RPMI7951 (cell line): ENCODE measurements at regions not wholly inside any gene's neighbourhood (a gene's known extent, or its start where the extent isn't known, plus 50 kb on each side); places are given as distances from the start of the nearest gene placed in this dataset.

ENCODE experiments used
- DNase-seq: peaks from one replicate; pipeline ENCODE4 v3.0.0-alpha.2; 2012; ENCODE audit warnings: low read depth

DNA sequence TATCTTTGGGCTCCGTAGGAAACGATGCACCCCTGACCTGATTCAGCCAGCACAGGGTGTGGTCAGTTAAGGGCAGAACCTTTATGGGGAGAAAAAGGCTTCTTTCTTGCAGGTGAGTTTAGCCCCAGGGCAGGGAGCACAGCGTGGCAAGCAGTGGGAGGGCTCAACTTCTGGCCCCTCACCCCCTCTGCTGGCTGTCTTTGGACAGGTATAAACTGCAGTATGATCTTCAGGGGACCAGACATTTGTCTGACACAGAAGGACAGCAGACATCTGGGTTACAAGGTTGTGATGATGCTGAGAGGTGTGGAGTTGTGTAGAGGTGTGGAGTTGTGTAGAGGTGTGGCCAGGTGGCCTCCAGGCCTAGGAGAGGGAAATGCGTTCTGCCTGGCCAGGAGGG, 324.0 kb upstream of the PLET1 start:
- no peak for DNase-seq

DNA sequence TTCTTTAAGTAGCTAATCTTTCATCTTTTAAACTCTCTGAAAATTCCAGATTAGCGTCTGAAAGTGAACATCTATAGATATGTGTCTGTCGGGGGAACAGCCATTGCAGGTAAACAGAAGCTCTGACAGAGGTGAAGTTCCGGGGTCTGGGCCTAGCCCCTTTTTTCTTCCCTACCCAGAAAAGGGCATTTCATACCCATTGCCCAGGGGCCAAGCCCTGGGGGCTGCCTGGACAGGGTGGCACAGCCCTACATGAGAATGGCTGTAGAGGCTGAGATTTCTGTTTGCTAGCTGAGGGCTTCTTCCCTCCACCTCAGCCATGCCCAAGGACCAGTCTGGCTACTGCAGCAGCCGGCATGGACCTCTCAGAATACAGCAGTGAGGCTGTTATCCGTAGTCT, 327.0 kb upstream of the PLET1 start:
- DNase-seq: no peak

DNA sequence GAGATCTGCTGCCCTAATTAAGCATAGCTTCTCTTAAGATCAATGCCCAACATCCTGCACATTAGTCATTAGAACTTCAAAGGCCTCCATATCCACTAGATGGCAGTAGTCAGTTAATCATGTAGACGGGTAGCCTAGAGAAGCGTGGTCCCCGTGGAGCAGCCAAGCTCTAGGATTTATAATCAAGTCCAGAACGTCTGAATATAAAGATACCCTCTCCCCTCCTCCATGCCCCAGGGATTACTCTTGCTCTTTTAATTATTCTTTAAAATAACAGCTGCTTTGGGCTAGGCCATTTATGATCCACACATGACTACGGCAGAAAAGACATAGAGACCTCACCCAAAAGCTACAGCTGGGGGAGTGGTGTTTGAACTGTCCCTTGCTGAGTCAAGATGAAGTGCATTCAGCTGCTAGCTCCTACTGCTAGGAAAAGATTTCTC, 327.6 kb upstream of the PLET1 start:
- DNase-seq: peak; percentile 81

DNA sequence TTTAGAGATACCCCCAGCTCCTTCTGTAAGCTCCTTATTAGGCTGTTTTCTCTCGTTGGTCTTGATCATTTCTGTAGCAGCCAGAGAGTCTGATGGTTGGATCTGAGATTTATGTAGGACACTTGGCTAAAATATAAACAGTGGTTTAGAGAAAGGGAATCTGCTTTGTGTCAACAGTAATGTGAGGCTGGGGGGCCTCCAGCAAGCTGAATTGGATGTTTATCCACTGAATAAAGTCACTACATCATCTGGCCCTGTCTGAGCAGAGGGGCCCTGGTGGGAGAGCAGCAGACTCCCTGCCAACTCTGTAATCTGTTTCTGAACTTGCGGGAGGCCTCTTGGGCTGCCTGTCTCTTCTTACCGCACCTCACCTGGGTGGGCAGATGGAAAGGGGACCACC, 328.5 kb upstream of the PLET1 start:
- no peak for DNase-seq

DNA sequence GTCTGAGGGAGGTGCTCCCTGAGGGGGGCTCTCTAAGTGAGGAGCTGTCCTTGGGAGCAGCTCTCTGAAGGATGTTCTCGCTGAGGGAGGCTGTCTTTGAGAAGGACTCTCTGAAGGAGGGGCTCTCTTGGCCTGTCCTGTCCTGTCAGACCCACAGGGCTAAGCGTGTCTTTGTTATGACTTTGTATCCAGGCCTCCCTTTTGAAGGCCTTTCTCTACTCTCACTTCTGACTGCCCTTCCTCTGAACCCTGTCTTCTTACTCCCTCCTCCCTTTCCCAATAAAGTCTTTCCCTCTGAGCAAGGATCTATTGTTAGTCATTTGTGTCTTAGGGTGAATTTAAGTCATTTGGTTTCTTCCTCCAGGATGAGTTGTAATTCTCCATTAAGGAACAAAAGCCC, 330.1 kb upstream of the PLET1 start:
- DNase-seq: no peak

DNA sequence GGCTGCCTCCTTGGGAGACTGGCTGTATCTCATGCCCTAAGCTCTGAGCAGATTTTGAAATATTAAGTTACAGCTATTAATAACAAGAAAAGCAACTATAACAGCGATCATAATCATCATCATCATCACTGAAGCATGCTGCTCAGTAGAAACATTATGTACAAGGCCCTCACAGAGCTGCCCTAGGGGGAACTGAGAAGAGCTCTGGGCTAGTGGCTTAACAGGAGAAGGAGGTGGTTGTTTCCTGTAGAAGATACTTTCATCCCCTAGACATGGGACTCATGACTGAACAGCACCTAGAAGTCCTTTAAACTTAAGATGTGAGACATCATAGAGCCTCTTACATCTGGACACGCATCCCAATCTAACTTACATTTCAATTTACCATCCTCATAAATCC, 332.8 kb upstream of the PLET1 start:
- no peak for DNase-seq

DNA sequence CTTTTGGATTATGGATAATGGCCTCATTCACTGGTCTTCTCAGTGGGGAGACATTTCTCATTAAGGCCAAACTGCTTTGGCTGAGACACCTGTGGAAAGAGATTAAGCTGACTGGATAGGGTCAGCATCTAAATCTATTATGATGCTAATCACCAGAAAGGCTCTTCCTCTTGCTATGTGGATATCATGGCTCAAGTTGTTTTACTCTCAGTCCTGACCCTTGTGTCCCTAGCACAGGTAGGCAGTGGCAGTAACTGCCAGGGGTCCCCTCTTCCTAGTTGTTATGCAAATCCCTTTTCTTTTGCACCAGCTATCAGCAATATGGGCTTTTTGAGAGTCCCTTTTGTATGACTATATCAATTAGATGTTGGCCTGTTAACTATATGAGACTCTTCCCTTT, 335.7 kb upstream of the PLET1 start:
- DNase-seq: no peak

DNA sequence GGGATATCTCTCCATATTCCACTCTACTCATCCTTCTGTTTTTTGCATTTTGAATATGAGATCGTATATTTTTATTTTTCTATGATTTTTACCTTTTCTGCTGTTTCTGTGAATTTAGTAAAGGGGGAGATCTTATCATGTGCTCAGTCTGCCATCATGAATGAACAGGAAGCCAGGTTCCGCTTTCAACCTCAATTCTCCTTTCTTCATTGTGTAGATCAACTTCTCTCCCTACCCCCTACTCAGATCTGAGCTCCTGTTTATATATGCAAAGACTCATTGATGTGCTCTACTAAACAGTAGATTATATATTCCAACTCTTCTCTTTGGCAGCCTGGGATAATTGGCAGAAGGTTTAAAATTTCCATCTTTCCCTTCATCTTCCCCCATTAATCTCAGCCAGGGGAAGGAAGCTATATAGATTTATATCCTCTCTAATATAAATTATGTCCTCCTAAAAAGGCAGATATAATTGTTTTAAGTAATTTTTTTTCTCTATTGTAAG, 336.7 kb upstream of the PLET1 start:
- DNase-seq: no peak

DNA sequence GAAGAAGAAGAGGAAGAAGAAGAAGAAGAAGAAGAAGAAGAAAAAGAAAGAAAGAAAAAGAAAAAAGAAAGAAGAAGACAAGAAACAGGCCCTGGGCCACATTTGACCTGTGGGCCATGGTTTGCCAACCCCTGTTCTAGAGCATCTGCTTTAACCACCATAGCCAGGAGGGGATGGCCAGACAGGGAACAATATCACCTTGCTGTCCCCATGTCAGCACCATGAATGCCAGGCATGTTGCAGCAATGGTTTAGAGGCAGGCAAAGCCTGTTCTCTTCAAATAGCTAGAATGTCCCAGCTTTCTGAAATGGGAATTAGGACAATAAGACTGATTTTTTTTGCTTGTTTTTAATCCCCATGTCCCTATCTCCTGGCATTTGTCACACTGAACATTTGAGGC, 338.6 kb upstream of the PLET1 start:
- no peak for DNase-seq

DNA sequence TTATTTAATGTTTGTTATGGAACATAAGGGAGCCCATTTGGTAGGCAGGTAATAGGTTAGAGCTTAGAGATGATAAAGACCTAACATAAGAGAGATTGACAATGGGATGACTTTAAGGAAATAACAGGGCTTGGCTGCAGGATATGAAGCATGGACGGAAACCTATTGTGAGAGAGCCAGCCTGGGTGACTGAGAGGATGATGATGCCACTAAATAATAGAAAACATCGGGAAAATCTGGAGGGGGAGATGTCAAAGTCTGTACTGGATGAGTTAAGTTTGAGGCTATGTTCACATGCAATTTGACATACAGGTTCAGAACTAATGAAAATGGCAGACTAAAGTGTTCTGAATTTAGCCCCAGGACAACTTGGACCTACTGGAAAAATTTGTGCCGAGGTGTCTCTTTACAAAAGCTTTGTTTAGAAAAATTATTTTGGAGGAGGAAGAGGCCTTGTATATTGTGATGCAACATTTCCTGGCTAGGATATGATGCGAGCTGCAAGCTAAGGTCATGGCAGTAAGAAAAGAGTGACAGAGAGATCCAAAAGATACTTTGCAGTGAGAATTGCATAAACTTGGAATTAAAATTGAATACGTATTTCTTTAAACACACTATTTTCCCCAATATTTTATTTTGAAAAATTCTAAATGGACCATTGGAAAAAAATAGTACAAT, 339.3 kb upstream of the PLET1 start:
- no peak for DNase-seq

DNA sequence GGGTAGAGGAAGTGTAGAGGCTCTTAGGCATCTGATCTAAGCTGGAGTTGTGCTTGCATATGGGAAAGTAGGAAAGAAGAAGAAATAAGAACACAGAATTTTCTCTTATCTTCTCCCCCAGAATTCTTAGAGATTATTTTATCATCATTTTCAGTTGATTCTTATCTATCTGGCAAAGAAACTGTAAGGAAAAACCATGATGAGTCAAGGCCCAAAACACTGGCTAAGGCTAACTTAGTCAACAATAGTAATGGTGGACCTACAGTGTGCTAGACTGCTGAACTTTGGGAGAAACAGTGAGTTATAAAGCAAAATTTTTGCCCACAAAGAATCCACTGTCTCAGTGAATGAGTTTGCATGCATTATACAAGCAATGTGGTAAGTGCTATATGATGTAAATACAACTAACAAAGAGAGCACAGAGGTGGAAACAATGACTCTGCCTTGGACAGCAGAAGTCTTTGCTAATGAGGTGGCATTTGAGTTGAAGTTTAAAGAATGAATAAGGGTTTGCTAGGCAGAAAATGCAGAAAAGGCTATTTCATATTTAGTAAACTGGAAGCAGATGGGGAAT, 344.5 kb upstream of the PLET1 start:
- peak; percentile 55 for DNase-seq

DNA sequence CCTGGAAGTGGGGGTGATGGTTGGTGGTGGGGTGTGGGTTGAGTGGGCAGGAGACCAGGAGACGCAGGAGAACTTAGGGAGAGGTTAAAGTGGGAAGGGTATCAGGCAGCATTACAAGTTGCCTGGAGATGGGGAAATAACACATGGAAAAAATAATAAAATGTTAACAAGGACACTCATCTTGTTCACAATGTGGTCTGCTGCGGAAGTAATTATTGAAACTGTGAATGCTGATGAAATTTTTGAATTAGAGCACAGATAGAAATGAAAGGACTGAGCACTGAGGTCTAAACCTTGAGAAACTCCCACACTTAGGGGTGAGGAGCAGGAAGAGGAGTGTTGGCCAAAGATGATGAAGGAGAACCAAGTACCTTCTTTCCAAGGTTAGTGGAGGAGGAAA, 346.0 kb upstream of the PLET1 start:
- DNase-seq: no peak

DNA sequence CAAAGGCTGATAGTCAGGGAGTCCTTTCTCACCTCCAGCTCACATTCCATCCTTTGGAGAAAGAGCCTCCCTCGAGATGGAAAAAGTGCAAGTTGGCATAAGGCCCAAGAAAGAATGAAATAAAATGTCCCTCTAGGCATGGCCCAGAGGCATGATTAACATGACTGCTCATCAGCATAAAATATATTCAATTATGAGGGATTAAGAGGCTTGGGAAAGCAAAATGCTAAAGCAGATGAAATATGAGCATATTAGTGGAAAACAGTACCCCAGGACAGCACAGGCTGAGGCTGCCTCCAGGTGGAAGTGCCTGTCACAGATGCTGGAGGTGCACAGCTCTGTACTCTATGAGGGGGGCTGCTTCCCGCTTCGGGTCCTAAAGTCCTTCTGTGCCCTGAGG, 347.8 kb upstream of the PLET1 start:
- no peak for DNase-seq

DNA sequence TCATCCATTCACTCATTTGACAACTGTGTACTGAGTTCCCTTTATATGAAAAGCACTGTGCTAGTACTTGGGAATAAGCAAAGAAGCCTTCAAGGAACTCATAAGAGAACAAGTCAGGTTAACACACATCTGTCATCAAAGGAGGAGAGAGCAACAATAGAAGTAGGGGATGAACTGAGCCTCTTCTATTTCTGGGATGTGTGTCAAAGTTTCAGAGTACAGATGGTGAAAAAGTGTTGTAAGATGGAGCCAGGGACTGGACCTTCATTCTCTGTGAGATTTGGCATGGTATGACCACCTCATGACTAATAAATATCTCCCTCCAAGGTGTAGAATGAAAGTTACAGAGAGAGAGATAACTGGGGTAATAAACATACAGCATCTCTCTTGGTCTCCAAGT, 349.8 kb upstream of the PLET1 start:
- DNase-seq: no peak

DNA sequence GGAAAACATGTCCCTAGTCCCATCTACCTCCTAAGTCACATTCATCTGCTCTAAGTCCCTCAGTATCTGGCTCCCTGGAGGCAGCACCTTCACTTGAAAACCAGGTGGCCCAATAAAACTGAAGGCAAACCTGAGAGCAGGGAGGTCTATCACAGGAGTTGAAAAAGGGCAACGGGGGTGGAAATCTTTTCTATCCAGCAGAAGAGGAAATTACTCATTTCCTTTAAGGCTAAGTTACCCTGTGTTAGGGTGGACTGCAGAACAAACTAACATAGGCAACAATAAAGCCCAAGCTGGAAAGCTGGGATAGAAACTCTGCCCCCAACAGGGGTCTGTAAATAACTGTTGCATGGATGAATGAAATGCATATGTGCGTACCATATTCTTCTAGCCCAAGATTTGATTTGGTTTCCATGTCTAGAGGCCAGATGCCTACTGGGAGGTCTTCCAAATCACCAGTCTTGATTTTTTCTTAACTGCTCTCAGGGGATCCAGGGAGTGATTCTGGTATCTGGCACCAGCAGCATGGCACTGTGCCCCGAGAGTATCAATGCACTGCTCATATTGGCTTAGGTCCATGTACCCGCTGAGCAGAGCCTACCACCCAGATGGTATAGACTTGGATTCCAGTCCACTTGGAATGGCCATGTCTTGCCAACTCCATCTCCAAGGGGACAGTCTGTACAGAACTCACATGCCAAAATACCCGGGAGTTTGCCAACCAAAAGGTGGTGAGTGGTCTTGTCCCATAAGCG, 350.0 kb upstream of the NCAM1 start:
- no peak for DNase-seq

DNA sequence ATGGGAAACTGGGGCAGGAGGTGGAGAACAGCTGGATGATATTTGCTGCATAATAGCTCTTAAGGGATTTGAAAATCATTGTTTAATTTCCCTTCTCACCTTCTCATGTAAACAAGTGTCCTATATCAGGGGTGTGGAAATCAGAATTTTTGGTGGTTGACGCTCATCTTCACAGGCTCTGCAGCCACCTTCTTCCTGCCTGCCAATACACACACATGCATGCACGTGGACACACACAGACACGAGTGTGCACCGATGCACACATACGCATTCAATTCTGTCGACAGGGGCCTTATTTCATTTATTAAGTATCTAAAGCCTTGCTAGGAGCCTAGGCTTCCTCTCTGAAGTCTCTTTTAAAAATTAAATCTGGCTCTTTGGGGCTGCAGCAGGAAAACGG, 349.4 kb upstream of the NCAM1 start:
- no peak for DNase-seq

DNA sequence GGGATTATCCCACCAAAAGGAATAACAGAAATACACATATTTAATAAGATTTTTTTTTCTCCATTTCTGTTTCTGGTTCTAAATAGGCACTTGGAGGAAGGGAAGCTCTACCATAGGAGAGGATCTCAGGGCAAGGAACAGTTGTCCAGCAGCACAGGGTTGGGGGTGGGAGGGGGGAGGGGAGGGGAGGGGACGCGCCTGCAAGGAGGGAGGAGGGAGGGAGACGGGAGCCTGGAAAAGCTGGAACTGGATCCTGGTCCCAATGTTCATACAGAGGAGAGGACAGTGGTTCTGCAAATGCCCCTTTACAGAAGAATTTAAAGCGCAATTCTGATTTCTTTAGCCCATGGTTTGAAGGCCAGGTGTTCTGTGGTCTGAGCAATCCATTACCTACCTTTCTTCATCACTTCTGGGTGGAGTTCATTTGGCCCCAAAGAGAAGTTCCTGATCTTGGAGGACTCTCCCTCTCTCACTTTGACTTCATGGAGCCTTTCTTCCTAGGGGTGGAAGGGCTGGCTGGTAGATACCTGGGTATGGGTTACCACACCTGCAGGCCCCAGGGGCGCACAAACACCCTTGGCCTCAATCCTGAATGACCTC, 348.9 kb upstream of the NCAM1 start:
- no peak for DNase-seq

DNA sequence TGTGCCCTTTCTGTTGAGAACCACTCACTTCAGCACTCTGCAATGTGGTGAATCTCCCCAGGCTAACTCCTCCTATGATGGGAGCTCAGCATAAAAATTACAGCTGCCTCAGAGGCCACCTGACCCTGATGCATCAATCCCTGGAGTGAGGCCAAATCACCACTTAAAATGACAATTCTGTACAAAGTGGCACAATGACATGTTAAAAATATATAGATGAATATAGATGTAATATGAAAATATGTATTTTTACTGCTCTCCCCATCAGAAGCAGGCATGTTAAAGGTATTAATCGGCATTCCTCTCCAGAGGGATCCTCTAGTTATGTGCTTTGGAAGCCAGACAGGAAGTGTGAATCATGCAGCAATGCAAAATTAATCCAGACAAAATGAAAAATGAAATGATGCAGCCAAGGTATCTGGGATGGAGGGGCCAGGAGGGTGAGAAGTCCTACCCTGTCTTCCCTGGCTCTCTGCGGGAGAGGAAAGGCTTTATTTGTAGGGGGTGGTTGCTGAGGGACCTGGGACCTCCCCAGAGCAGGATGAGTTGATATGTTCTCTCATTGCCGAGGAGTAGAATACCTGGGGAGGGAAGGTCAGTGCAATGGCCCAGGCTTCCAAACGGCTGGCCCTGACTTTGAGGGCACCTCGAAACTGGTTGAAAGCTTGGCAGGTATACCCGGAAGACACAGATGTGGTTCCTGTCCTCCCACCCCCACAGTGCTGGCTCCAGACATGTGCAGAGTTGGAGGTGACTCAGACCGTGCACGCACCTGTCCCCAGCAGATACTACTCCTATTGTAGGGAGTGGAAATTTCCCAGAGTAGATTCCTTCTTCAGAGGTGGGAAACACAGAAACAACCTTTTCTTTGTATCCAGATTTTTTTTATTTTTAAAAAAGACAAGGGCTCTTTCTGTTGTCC, 347.9 kb upstream of the NCAM1 start:
- DNase-seq: peak; percentile 22

DNA sequence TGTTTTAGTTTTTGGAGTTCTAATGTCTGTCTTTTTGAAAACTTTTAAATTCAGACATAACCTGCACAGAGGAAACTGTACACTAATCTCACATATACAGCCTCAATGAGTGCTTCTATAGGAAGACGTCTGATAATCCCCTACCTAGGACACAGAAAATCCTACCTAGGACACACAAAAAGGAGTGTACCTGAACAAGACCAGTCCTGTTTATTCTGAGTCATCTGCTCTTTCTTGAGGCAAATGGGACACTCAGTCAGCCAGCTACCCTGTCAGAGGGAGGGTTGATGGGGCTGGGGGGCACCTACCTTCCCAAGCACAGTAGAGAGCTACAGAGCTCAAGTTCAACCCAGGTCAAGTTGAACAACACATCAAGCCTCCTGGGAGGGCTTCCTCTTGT, 346.6 kb upstream of the NCAM1 start:
- DNase-seq: no peak

DNA sequence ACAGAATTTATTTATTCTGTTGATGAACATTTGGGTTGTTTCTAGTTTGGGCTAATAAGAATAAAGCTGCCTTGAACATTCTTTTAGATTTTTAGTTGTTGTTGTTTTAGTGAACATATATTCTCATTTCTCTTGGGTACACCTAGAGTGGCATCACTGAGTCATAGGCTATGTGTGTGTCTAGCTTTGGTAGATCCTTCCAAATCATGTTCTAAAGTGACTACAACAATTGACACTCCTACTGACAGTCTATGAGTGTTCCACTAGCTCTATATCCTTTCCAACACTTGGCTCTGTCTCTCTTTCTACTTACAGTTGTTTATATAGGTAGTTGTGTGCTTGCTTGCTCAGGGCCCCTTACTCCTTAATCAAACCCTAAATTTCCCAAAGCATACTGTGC, 346.0 kb upstream of the NCAM1 start:
- DNase-seq: no peak

DNA sequence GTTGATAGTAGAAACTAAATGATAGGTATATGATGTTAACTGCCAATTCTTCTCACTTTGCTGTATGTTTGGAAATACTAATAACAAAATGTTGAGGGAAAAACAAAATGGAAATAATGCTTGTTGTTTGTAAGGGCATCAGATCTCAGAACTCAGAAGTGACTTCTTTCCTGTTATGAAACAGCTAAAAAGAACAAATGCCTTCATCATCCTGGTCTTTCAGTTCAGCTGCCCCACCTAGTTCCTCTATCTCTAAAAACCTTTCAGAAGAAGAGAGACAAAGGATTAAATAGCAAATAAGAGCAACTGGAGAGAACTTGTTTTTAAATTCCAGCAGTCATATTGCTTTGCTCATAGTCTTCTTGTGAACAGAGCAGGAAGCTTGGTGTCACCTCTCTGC, 345.3 kb upstream of the NCAM1 start:
- no peak for DNase-seq
